GM12878 (cell line): ENCODE measurements at regions not wholly inside any gene's neighbourhood (a gene's known extent, or its start where the extent isn't known, plus 50 kb on each side); places are given as distances from the start of the nearest gene placed in this dataset.

Experiments
- BCL11A ChIP-seq: IDR thresholded peaks from 2 replicates; pipeline ENCODE4 v1.6.1; 2011; ENCODE audit warnings: low read depth, low read length
- FOS ChIP-seq: IDR thresholded peaks from 3 replicates; pipeline ENCODE4 v1.6.1; 2011; ENCODE audit warnings: borderline replicate concordance; ENCODE audit not compliant: insufficient read length; ENCODE audit errors: extremely low read depth
- NR2F1 ChIP-seq: fragments of 450-650 bp; conservative IDR thresholded peaks from 2 replicates; pipeline ENCODE4 v1.6.1; 2017; ENCODE audit warnings: mild to moderate bottlenecking
- ZZZ3 ChIP-seq: IDR thresholded peaks from 2 replicates; pipeline ENCODE4 v1.6.1; 2011; ENCODE audit warnings: low read depth; ENCODE audit not compliant: control insufficient read depth, insufficient read length
- TF ChIP-seq, protein P1 (sequence below): IDR thresholded peaks from 2 replicates; pipeline ENCODE4 v1.6.1; 2011; ENCODE audit warnings: low read depth, low read length, improper control_type of control experiment, borderline replicate concordance
- TF ChIP-seq, protein P2 (sequence below): IDR thresholded peaks from 2 replicates; pipeline ENCODE4 v1.6.1; 2012; ENCODE audit warnings: low read depth, low read length, improper control_type of control experiment
- TF ChIP-seq, protein P3 (sequence below), 3 experiments: IDR thresholded peaks in 2 of 3; conservative IDR thresholded peaks in 1 of 3; 2 replicates each; pipeline ENCODE4 v1.5.1; 2011; ENCODE audit warnings: low read depth in 3 of 3, low read length in 3 of 3, mild to moderate bottlenecking in 3 of 3, control low read depth in 2 of 3, moderate library complexity in 2 of 3, inconsistent platforms in 1 of 3, mixed read lengths in 1 of 3; ENCODE audit not compliant: control insufficient read depth in 2 of 3, insufficient read depth in 1 of 3; ENCODE audit errors: extremely low read depth in 1 of 3

DNA sequence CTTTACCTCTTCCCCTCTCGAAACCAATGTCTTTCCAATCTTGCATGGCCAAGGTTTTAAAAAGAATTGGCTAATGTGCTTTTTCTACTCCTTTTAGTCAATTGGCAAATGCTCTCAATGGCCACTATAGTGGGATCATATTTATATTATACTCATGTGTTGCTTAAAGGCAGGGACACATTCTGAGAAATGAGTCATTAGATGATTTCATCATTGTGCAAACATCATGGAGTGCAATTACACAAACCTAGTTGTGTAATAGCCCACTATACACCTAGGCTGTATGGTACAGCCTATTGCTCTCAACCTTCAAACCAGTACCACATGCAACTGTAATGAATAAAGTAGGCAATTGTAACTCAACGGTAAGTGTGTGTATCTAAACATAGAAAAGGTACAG, 180.9 kb downstream of the HS3ST3A1 start:
- no peak for TF ChIP-seq FOS
- TF ChIP-seq, protein P1, sequence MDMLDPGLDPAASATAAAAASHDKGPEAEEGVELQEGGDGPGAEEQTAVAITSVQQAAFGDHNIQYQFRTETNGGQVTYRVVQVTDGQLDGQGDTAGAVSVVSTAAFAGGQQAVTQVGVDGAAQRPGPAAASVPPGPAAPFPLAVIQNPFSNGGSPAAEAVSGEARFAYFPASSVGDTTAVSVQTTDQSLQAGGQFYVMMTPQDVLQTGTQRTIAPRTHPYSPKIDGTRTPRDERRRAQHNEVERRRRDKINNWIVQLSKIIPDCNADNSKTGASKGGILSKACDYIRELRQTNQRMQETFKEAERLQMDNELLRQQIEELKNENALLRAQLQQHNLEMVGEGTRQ: no peak
- no peak for TF ChIP-seq NR2F1
- TF ChIP-seq, protein P2, sequence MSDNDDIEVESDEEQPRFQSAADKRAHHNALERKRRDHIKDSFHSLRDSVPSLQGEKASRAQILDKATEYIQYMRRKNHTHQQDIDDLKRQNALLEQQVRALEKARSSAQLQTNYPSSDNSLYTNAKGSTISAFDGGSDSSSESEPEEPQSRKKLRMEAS: no peak
- TF ChIP-seq, protein P3, sequence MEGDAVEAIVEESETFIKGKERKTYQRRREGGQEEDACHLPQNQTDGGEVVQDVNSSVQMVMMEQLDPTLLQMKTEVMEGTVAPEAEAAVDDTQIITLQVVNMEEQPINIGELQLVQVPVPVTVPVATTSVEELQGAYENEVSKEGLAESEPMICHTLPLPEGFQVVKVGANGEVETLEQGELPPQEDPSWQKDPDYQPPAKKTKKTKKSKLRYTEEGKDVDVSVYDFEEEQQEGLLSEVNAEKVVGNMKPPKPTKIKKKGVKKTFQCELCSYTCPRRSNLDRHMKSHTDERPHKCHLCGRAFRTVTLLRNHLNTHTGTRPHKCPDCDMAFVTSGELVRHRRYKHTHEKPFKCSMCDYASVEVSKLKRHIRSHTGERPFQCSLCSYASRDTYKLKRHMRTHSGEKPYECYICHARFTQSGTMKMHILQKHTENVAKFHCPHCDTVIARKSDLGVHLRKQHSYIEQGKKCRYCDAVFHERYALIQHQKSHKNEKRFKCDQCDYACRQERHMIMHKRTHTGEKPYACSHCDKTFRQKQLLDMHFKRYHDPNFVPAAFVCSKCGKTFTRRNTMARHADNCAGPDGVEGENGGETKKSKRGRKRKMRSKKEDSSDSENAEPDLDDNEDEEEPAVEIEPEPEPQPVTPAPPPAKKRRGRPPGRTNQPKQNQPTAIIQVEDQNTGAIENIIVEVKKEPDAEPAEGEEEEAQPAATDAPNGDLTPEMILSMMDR (IDR thresholded peaks at IDR 0.05 in 2 of 3, conservative IDR thresholded peaks at IDR 0.05 in 1 of 3; ENCODE audit: control insufficient read depth in 2 of 3, extremely low read depth in 1 of 3, insufficient read depth in 1 of 3, low read depth in 3 of 3, low read length in 3 of 3): no peak
- TF ChIP-seq ZZZ3: no peak
- TF ChIP-seq BCL11A: no peak
